Superior temporal gyrus (tissue), 1 donor: ENCODE measurements at regions not wholly inside any gene's neighbourhood (a gene's known extent, or its start where the extent isn't known, plus 50 kb on each side); places are given as distances from the start of the nearest gene placed in this dataset.

Source experiments
- DNase-seq: peaks from one replicate; pipeline ENCODE4 v3.0.0-alpha.2; 2016; ENCODE audit errors: extremely low spot score

DNA sequence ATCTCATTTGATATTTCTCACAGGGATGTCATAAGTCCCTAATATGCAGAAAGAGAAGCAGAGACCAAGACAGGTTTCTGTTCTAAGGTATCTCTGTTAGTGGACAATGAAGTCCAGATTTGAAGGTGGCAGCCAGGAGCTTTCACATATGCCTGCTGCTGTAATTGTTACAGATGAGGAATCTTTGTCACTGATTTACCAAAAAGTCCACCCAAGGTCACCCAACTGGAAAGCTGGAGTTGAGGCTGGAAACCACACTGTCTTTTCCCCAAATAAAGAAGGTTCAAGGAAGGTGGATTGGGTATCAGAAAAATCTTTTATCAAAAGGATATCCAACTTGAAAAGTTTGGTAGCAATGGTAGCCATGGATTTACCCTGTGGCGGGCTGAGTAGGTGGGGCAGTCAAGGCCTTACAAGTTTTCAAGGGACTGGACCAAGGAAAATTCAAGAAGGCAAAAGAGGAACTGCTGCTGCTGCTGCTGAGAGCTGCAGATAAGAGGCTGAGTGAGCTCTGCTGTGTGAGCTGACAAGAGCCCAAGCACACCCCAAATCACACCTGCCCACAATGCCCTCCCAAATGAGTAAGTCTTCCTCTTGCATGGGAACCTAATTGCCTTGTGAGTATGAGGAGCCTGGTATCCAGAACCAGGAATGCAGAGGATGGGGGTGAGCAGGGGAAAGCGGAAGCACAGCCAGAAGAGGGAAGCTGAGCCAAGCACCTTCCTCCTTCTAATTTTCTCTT lies 241.2 kb downstream of the ANAPC1 start:
- no peak for DNase-seq

DNA sequence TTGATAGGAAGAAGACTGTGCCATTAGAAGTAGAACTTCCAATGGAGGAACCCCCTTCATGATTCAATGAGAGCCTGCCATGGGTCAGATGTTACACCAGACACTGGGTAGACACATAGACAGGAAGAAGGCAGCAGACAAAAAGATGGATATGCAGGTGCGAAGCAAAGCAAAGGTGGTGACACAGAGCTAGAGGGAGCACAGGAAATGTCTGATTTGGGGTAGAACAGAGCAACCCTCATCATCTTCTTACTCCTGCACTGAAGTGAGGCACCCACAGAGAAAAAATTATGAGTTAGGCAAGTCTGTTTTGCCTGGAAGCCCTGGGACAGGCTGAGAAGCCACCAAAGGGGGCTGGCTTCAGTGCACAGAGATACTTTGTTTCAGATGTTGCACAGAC lies 240.2 kb downstream of the ANAPC1 start:
- no peak for DNase-seq

DNA sequence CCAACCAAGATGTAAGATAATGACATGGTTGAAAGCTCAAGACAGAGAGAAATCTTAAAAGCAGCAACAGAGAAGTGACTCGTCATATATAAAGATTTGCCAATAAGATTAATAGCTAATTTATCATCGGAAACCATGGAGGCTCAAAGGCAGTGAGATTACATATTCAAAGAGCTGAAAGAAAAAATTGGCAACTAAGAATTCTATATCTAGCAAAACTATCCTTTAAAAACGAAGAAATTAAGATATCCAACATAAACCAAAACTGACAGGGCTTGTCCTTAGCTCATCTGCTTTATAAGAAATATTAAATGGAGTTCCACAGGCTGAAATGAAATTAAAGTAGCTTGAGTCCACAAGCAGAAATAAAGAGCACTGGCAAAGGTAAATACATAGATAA lies 236.6 kb downstream of the ANAPC1 start:
- no peak for DNase-seq

DNA sequence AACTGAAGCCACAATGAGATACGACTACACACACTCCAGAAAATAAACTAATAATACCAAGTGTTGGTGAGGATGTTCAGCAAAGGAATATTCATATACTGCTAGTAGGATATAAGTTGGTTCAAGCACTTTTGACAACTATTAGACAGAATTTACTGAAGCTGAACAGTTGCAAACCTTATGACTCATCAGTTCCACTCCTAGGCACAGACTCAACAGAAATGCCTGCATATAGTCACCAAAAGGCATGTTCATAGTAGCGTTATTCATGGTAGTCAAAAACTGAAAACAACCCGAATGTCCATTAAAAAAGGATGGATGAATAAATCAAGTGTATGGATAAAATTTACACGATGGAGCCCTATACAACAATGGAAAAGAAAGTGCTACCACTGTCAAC lies 232.0 kb downstream of the ANAPC1 start:
- DNase-seq: no peak

DNA sequence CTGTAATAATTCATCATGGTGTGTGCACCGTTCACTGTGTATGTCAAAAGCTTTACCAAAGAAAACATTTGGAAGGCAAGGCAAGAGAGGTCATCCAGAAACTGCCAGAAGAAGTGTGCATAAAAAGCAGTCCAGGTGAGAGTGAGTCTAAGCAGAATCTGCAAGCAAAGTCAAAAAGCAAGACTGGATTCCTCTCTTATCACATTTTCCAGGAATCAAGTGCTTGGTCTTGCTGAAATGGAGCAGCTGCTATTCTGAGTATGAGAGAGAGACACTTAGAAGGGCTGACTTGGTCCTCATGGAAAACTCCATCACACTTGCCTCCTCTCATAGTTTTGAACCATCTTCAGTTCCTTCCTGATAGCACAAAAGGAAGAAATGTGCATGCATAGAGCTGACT lies 231.3 kb downstream of the ANAPC1 start:
- no peak for DNase-seq

DNA sequence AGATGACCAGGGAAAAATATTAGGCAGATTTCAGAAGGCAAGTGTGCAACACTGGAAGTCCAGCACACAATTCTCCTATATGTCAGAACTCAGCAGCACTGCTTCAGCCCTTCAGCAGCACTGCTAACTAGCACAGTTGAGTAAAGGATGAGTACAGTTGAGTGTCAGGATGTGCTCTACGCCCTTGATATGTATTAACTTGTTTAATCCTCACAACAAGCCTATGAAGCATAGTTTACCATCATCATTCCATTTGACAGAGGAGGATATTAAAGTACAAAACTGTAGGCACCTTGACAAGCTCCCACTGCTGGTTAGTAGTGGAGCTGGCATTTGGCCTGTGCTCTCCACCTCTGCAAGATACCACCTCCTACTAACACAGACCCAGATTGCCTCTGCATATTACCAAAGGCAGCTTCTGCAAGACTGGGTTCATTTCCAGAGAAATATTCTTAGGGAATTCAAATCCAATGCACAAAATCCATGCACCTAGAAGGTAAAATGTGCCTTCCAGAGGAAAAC lies 230.8 kb downstream of the ANAPC1 start:
- no peak for DNase-seq

DNA sequence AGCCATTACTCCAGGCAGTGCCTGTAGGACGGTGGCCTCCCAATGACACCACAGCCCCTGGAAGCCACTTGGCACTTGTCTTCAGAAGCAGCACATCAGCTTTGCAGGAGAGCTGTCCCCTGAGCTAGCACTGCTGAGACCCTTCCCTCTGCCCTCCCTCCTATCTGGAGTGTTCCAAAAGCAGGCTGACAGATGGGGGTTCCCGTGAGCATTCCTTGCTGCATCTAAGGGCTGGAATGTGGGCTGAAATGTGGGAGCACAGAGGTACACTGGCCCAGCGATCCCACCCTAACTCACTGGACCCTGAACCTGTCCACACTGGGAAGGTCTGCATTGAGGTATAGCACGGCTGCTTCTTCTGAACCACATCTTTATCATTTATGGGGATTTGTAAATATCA lies 230.1 kb downstream of the ANAPC1 start:
- no peak for DNase-seq

DNA sequence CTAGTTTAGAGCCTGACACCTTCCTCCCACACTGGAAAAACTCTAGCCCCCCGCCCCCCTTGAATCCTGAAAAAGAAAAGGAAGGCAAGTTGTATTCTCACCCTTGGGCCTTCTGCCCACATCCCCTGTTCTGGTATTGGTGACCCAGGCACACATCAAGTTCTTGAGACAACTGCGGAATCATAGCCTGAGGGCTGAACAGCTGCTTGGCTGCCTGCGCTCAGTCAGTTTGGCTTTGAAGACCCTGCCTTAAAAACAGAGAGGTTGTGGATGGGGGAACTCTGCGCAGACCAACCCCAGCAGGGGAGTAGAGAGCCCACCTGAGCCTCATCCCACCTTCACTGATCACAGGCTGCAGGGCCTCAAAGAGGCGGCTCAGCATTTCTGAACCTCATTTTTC lies 229.2 kb downstream of the ANAPC1 start:
- no peak for DNase-seq

DNA sequence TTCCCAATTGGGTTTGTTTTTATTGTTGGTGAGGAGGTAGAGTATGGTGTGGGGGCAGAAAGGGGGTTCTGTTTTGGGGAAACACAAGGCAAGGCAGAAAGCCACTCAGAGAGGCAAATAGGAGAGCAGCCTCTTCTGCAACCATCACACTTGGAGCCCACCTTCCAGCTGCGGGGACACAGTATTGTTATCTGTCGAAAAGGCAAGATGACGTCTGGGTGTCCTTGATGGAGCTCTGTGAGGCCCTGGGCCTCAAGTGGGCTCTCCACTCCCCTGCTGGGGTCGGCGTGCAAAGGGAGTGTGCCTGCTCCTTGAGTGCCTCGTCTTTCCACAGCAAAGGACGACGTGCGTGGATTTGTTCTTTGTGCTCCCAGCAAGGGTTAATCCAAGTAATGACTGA lies 227.6 kb downstream of the ANAPC1 start:
- no peak for DNase-seq

DNA sequence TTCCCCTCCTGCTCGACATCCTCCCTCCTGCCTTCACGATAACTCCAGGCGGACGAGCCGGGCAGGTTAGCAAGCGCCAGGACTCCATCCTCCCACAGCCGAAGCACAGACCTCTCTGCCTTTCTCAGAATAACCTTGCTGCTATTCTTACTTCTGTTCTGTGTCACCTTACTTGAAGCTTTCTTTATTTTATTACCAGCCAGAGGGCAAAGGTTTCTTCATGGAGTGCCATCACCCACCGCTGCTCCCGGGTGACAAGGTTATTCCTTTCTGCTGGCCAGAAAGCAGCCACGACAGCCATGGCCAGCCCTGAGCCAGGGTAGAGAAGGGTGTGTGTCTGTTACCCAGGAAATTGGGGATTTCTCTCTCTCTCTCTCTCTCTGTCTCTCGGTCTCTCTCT lies 227.1 kb downstream of the ANAPC1 start:
- no peak for DNase-seq

DNA sequence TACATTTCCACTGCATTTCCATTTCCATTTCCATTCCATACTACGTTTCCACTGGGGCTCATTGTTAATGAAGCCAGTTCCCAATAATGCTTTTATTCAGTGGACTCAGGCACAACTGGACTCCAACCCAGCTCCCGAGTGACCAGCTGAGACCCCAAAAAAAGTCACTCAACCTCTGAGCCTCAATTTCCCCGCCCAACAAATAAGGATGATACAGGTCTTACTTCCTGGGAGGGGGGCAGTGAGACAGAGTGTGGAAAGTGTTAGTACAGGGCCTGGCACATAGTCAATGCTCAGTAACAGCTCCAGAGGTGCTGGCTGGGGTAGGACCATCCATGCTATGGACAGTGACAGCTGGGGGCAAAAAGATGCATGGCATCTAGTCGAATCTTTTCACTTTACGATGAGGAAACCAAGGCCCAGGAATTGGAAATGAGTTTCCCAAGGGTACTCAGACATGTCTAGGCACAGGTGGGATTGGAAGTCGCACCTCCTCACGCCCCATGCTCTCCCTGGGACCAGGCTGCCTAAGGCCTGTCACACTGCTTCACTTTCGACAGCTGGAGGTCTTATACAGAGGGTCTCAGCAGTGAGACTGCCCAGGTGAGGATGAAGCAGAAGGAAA lies 226.5 kb downstream of the ANAPC1 start:
- DNase-seq: no peak

DNA sequence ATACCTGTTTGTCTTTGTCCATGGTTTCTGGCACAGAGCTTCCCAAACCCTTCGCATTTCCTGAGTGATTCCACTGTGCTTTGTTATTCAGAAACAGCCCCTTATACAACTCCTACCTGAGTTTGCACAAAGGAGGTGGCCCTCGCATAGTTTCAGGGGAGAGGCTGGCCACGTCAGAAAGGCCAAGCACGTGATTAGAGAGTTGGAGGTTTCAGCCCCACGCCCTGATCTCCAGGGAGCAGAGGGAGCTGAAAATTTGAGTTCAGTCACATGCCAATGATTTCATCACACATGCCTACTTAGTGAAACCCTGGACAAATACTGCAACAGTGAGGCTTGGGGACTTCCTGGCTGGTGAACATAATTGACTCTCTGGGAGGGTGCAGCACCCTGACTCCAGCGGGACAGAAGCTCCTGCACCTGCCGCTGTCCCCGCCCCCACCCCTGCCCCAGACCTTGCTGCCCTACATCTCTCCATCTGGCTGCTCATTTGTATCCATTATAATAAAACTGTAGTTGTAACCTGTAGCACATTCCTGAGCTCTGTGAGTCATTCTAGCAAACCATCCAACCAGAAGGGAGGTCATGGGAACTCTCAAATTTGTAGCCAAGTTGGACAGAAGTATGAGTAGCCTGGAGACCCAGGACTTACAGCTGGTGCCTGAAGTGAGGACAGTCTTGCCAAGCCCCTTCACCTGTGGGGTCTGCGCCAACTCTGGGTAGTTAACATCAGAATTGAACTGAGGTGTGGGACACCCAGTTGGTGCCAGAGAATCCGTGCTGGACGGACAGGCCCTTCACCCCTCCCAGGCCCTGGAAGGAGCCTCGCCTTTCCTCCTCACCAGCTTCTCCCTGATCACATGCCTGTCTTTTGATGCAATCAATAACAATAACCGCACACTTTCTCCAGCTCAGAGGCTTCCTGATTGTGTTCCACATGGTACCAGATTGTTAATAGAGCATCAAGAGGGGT lies 224.3 kb downstream of the ANAPC1 start:
- no peak for DNase-seq

DNA sequence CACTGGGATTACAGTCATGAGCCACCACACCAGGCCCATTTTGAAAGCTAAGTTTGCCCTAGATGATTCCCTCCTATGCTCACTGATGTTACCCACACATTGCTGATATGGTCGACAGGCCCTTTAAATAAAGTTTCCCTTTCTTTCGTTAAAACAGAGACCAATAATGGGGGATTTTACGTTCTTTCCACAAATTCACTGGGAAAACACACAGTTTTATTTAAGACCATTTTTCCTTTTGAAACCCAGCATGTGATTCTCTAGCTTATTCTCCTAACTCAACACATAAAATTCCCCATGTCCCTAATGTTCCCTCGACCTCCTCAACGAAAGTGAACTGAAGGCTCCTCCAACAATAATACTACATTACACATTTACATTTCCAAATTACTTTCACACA lies 223.2 kb downstream of the ANAPC1 start:
- DNase-seq: no peak

DNA sequence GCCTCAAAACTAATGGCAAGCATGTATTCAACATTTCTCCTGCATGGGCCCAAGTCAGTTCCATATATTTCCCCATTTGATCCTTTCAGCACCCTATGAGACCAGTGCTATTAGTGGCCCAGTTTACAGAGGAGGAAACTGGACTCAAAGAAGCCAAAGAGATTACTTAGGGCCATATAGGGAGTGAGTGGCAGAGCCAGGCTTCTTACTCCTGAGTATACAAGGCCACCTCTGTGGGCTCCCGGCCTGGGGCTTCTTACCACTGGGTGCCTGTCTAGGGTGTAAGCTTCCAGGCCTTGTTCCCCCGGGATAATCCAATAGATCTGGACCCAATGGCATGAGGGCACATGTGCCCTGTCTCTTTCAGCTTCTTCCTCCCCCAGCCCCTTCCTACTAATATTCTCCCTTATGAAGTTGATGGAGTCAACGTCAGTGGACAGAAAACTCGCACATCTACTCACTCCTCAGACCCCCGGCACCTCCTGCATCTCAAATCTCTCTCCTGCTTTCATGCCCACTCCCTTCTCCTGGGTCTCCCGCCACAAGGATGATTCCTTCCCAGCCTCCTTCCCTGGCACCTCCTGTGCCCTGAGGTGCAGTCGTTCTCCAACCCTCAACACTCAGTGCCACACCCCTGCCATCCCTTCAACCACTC lies 222.6 kb downstream of the ANAPC1 start:
- DNase-seq: no peak

DNA sequence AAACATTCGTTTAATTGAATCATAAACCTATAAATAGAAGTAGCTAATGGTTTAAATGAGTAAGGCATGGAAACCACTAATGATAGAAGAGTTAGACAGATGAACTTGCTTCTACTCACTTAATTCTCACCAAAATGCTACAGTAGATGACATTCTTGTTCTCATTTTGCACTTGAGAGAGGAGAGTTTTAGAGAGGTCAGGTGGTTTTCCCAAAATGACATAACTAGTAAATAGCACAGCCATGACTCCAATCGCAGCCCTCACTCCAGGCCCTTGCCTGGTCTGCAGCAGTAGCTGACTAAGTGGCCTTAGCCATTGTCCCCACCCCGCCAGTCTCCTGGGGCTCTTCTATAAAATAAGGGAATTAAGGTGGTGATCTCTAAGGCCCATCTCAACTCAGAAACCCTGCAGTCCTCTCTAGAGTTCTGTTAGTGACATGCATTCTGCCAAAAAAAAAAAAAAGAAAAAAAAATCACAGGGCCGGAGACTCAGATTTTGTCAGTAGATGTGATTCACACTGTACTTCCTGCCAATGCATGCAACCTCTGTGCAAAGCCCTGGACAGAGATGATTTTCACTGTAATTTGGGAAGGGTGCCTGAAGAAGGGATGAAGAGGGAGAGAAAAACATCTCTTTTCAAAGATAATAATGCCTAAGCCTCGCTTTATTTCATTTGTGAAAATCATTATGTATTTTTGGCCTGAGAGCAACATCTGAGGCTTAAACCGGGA lies 221.8 kb downstream of the ANAPC1 start:
- DNase-seq: no peak

DNA sequence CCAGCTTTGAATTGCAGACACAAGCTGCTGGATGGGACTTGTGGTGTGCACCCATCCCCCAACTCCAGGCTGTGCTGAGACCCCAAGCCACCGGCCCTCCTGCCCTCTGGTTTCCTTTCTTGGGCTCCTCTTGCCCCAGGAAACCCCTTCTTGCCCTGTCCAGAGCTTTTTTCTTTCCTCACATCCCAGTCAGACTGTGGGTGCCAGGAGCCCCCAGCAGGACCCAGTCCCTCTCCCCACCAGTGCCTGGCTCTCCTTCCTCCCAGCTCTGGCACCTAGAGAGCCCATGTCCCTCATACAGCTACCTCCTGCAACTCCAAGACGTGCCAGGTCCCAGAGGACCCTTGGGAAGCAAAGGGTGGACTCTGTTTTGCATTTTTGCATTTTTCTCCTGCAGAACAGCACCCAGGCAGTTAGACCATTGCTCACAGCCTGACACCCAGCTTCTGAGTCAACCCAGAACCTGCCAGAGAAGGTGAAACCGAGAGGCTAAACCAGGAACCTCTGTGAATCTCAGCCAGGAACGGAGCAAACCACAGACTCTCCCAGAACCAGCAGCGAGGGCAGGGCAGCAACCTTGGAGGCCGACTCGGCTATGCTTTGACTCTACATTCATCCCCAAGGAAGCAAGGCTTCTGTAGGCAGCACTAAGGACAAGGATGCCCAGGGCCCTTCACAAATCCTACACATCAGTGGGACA lies 221.1 kb downstream of the ANAPC1 start:
- DNase-seq: no peak

DNA sequence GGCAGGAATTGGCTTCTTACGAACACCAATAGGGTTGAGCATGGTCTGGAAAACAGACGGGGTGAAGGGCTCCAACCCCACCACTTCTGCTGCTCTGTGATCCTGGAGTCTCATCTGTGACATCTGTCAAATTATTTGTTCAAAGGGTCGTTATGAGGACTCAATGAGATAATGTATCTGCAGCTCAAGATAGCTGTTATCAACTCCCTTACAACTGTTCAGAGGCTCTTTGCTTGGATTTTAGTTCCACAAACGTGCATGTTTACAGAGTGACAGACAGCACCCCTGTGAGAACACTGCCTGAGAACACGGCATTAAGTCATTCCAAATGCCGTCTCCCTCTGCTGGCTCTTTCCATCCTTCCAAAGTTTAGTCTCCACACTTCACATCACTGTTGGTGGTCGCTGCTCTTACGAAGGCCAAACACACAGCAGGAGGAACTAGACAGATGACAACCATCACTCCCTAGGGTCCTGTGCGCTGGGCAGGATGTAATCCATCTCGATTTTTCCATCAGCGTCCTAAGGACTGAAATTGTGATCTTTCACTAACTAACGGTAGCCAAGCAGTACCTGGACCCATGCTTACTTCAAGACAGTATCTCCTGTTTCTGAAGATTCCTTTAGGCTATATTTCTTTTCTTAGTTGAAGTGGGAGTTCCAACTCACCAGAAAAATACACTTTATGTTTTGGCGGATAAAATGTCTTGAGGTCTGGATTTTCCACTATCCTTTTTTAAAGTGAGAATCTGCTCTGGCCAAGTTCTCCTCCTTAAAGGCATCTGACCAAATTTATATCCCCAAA lies 220.3 kb downstream of the ANAPC1 start:
- no peak for DNase-seq

DNA sequence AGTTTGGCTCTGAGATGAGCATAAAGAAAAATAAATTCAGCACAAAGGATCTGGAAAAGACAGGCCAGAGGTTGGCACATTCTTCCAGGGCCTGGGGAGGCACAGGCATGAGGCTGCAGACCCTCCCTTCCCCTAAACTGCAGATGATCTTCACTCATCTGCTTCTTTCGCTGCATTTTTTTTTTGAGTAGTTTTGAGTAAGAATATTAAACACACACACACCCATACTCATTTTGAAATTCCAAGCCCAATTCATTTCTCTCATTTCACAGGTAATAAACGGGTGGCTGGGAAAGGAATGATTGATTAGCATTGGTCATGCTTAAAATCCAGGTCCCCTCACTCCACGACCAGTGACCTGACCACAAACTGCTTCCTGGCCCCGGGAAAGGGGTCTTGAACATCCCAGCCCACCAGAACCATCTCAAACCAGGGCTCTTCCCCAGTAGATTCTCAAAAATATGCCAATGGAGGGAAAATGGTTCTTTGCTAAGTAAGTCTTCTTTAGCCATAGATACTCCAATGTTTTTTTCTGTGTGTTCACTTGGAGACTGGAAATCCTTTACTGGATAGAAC lies 219.6 kb downstream of the ANAPC1 start:
- DNase-seq: no peak

DNA sequence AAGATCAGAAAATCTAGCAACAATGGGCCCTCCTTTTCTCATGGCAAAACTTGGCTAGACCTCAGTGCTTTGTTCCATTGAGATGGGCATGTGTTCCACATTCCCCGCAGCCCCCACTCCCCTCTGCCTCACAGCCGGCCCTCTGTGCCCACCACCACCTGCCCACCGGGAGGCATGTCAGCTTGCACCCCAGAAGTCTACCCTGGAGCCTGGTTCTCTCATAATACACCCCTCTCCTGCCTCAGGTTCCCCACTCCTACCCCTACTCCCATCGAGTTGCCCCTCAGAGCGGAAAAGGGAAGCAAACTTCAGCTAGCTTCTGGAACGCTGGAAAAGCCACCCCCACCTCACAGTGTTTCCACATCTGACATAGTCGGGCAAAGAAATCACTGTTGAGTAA lies 219.0 kb downstream of the ANAPC1 start:
- no peak for DNase-seq
